ENCODE measurements at regions not wholly inside any gene's neighbourhood (a gene's known extent, or its start where the extent isn't known, plus 50 kb on each side); places are given as distances from the start of the nearest gene placed in this dataset.
A peak's percentile ranks its signal among the peaks of the same experiment; 100 is the strongest.
"Not testable (repeated sequence)": the region's sequence is repeated elsewhere in the genome, so short reads cannot be mapped to it uniquely, and the experiment has no call there.

DNA sequence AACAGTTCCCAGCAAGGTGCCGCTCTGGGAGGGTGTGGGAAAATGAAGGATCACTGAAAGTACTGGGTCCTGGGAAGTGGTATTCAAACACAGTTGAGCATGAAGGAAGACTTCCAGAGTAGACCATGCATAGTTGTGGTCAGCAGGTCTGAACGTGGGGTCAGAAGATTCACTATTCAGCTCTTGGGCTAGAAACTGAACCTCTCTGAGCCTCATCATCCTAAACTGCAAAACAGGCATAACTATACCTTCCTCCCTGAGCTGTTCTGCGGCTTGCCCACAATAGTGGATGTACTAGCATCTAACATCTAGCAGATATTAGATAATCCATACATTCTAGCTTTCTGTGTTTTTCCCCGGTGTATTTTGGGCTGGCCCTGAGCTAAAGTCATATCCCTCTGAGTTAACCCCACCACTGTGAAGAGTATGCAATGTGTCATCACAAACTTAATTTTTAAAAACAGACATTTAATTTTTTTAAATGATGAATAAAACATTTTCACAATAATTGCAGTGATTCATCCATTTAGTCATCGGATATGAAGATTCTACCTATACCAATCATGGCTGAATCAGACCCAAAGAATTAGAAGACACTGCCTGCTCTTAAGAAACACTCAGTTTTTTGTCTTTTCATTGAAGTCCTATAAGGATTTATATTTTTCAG is 179.1 kb downstream of the BLID start:
- DNase-seq = no peak

DNA sequence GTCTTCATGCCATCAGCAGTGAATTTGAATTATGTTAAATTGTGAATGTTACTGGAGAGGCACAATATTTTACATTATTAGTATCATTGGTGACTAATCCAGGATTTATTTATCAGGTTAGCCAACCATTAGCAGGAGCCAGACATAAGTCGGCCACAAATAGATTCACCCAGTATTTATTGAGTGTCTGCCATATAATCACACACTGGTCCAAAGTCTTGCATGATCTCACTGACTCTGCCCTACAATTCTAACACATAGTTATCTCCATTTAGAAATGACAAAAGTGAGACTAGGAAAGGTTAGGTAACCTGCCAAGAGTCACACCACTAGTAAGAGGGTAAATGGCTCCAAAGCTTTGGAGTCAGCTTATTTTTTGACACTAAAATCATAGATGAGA is 179.6 kb downstream of the BLID start:
- no peak for DNase-seq

DNA sequence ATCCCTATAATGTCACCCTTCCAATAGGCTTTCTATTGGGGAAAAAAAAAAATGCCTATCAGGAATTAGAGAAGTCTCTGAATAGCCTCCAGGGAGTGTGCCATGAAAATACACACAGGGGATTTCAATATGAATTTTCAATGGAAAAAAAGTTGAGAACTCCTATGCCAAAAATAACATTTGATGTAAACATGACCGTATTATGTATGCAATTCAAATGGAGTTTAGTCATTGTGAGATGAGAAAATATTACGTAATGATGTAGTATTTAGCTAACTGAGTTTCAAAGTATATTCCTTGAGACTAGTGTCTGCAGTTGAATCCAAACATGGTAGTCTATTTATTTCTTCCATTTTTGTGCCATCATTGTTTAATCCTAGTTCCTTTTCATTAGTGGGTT is 182.3 kb downstream of the BLID start:
- DNase-seq = peak; percentile 25

DNA sequence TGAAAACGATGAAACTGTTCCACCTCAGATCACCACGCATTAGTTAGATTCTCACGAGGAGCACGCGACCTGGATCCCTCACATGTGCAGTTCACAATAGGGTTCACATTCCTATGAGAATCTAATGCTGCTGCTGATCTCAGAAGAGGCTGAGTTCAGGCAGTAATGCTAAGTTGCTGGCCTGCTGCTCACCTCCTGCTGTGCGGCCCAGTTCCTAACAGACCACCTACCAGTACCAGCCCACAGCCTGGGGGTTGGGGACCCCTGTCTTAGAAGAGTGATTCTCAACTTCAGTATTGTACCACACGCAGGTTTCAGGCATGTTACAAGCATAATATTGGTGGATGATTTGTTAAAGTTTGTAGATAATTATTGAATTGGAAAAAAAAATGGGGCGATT is 182.7 kb downstream of the BLID start:
- DNase-seq = no peak

DNA sequence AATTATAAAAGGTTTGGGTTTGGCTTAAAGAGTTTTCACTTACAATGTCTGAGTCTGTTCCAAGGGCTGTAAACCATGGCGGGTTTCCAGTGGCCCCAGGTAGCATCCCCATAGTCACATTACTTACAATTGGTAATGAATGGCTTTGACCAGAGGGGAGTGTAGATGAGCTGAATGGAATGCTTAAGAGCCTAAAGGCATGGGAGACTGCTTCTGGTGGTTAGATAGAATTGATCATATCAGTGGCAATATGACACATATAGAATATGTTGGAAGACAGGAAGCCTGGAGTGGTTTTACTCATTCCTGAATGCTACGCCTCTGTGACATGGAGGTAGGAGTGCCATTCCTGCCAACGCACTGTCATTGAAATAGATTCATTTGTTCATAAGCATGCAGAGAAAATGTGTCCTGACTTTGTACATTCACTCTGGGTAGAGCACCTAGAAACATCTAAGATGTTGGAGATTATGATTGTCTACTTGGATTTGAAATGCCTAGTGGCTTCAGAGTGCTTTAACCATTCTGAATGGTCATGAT is 183.3 kb downstream of the BLID start:
- DNase-seq = no peak

DNA sequence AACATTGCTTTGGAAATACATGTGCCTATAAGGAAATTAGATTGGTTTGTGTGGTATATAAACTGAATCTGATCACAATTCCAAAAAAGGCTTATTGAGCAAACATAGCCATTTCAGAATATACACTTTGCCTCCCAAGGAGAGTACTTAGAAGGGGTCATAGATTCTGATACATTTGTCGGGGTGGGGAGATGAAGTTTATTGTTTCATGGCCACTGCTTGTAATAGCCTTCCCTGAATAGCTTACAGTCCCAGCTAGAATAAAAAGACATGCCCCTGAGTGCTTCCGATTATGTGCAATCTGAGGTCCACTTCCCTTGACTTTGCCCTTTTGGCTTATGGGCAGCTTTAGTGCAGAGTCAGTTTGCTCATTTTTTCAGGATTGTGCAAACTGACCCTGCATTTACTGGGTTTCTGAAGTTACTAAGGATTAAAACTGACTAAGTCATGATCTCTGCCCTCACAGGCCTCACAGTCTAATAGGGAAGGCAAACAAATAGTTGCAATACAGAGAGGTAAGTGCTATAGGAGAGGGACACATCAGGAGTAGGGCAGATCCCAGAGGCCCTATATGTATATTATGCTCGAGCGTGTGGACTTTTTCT is 184.2 kb downstream of the BLID start:
- DNase-seq = peak; percentile 43

DNA sequence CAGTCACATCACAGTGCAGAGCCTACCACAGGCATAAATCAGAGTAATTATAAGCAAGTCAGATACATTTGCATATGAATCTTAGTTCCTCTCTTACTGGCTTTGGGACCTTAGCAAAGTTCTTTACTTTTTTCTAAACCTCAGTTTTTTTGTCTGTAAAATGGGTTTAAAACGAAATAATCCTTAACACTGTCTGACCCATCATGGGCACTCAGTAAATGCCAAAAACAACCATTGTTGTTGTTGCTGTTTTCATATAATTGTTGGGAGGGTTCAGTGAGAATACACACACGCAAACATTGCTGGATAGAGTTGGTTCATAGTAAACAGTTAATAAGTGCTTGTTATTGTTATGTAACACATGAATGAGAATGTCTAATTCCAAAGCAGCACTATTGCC is 184.9 kb downstream of the BLID start:
- no peak for DNase-seq

DNA sequence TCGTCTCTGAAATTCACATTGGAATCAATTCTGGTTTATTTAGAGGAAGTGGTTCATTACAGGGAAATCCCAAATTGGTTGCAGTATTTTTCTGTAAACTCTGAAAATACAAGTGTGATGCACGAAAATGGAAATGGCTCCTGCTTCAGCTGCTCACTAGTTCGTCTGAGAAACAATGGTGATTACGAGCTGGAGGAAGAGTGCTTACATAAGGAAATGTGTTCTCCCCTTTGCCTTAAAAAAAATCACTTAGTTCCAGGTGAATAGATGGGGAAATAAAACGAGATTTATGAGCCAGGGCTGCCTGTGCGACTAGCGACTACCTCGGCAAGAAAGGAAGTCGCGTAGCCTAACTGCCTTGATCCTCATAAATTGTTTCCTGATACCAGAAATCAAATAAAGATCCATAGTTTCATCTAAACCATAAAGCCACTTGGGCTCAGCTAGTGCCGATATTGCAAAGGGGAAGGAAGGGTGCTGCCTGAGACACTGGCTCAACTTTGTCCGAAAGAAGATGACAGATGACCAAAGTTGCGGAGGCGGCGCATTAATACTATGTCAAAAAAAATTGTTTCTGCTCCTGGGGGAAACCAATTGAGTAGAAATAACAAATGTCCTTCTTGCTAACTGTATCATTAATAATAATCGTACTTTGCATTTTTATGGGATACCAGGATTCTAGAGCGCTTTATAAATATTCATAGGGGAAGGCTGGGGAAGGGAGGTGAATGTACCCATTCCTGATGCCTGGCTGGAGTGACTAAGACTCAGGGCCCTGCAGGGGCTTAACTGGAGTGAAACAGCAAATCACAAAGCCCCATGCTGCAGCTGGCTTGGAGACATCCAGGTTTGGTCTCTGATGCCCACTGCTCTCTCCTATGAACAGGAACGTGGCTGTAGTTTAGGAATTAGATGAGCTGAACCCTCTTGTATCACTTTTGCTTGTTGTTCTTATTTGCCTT is 185.7 kb downstream of the BLID start:
- DNase-seq = peak; percentile 75

DNA sequence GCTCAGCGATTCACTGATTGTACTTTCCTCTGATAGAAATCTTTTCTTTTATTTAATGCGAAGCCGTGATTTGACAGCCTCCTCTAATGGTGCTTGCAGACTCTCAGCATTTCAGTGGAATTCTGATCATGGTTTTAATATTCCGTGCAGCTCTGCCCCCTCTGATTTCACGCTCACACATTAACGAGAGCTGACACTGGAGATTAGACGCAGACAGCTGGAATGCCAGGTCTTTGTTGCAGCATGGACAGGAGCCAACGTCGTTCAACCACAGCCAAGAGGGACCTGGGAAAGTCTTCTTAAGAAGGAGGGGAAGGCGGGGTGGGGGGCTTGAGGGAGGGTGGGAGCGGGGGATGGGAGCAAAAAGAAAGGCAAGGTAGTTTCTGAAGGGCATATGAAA is 186.4 kb downstream of the BLID start:
- no peak for DNase-seq

DNA sequence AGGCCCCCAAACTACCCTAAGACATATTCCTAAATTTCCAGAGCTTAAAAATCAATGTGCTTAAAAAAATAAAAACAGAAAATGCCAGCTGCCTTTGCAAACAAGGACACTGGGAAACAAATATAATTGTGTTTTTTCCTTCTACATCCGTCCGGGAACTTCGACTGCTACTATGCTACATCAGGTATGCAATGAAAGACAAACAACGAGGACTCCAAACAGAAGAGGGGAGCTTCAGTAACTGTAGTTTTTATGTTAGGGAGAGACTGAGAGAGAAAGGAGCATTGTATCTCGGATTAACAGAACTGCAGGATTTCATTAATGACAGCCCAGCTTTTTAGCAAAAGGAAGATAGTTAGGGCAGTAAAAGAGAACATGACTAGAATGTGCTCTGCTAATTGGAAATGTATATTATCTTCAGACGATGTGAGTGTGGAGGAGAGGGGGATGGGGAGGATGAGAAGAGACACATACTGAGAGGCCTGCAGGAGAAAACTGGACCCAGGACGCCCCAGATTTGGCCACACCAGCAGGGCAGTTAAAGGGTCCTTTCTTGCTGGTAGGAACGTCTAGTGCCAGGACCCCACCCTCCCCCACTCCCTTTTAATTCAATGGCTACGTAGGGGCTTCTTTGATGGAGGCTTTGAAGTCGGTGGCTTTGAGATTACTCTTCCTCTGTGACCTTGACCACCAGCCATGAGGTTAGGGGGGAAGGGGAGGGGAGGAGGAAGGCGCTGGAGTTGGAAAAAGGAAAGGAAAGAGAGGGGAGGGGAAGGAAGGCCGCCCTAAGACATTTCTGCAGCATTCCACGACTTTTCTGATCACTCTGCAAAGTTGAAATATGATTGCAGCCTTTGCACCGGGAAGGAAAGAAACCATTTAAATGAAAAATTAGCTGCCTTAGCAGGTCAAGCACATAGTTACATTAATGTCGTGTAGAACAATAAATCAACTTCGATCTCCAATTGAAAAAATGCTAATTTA is 187.1 kb downstream of the BLID start:
- DNase-seq = no peak

DNA sequence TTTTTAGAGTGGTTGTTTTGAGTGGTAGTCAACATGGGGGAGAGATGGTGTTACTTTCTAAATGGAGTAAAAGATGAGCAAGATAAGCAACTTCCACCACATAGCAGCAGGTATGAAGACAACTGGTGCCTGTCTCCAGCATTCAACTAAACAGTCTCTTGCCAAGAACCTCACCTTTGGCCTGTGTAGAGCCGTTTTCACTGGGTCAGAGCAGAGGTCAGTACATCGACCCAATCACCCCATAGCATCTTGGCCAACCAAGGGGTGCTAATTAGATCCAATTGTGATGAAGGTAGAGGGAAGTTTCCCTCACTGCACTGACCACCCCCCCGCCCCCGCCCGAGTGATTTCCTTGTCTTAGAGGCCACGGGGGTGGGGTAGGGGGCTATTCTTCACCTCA is 188.2 kb downstream of the BLID start:
- DNase-seq = no peak

DNA sequence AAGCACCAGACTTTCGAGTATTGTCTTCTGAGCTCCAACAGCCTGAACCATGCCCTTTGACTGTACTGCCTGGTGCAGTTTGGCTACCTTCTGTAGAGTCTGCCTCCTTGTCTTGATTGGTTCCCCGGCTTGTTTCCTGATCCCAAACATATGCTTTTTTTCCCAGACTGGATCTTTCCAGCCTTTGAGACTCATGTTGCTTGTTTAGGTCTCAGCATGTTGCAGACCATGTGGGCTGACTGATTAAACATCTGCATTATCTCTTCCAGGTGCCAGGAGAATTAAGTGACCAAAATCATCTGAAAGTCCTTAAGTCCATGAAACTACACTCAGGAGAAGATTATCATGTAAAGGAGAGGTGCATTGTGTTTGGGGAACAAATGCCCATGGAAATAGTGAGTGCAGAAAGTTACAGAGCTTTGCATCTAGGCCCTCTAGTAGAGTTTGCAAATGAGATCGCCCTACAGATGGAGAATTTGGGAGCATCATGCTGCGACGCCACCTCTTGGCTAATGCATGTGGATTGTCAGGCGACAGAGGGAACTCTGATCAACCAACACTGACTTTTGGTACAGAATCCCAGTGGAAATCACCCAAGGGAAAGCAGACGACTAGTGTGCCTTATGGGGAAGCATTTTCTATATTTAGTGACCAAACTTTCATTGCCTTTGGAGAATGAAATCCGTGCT is 188.8 kb downstream of the BLID start:
- no peak for DNase-seq

DNA sequence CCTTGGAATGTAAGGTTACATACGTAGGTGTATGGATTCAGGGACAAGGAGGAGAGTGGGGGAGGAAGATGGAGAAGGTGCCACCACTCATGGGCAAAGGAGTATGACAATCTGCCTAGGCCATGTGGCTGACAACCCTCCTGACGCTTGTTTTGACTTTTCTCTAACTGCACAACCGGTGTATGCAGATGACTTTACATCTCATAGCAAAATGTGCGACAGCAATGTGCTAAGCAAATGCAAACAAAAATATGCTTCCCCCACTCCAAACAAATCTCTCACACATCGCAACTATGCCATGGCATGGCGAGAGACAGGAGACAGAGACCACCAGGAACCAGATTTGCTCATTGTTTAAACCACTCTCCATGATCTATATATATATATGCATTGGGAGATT is 191.8 kb downstream of the BLID start:
- DNase-seq = no peak

DNA sequence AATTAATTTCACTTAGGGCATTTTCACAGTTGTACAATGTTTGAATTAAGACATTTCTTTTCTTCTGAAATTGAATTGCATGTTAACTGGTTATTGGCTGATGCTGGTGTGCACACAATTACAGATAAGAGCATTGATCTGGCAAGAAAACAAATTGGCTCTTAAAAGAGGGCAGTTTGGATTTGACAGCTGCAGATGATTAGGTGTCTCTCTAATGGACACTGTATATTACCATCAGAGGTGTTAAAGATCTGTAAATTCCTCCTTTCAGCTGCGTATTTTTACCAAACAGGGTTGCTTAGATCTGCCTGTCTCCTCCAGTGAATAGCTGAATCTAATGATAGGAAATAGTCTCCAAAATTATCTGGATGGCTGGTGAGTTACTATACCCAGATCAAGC is 198.5 kb downstream of the BLID start:
- no peak for DNase-seq

DNA sequence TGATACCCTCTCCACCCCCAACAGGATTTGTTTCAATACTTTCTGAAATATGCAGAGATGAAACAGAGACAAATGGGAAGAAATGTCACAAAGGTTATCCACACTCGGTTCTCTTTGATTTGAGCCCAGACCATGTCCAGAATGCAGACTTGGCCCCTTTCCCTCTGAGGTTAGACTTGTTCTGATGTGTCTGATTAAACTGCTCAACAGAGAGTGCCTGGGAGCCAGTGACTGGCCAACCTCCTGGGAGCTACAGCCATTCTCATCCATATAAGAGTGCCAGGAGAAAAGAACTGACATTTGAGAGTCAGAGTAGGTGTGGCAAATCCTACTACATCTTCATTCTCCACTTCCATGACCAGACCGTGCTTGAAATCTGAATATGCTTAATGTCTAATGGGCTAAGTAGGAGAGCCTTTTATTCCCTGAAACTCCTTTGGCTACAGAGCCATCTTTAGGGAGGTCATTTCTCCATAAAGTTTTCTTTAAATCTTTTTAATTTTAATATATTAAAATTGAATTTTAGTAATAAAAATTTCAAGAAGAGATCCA is 201.4 kb downstream of the BLID start:
- DNase-seq = no peak

DNA sequence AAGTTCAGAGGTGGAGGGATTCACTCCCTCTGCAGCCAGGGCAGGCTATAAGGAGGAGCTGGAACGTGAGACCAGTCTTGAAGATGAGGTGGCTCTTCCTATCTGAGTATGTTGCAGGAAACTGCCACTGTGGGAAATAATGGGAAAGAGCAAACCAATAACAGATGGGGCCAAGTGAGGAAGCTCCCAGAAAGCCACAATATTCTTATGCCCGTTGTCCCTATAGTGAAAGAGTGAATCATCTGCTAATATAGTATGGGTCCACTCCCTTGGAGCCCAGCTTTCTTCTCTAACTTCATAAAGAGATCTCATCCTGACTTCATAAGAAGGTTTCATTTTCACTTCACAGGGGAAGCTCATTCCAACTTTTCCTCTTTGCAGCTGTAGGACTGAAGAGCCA is 206.4 kb downstream of the BLID start:
- peak; percentile 60 for DNase-seq

DNA sequence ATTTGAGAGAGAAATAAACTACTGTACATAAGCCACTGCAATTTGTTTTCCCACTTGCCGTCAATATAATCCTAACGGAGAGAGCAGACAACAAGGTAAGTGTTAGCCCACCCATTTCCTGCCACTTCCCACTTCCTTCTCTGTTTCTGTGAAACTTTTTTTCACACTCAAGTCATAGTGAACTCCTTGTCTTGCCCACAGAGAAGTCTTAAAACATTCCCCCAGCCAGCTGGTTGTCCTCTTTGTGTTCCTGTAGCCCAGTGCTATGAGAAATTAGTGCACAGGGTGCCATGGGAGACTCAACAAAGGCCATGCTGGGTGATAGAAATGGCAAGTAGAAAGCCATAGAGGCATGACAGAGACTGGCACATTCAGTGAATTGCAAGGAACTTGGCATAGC is 208.6 kb downstream of the BLID start:
- DNase-seq = no peak

DNA sequence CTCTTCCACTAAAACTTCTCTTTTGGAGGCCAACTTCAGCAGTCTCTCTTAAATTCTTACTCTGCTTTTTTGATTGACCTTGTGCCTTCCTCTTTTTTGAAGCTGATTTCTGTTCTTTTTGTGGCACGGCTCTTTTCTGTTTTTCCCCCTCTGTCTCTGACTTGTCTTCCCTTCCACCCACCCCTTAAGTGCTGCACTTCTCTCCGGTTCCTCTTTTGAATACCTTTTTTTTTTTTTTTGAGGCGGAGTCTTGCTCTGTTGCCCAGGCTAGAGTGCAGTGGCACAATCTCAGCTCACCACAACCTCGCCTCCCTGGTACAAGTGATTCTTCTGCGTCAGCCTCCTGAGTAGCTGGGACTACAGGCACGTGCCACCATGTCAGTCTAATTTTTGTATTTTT is 211.9 kb downstream of the BLID start:
- peak; percentile 72 for DNase-seq

DNA sequence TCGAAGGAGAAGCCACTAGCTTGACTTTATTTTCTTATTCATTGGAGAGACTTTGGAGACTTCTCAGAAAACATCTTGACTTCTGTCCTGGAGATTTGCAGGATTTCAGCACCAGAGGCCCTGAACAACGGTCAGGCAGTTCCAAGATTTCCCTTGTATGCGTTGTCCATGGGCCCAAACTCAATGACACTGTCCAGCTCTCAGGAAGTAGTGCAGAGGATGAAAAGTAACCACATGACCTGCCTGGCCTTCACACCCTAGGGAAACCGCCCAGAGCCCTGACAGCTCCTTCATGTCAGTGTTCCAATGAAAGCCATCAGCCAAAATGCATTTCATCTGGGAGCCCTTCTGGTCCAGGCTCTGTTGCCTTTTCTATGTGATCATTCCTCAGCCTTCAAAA is 214.1 kb downstream of the BLID start:
- DNase-seq = no peak

DNA sequence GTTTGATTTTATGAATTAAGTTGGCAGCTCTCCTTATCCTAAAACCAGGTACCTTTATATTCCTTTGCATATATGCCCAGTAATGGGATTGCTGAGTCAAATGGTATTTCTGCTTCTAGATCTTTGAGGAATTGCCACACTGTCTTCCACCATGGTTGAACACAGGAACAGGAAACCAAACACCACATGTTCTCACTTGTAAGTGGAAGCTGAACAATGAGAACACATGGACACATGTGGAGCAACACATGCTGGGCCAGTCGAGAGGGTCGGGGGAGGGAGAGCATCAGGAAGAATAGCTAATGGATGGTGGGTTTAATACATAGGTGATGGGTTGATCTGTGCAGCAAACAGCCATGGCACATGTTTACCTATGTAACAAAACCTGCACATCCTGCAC is 214.6 kb downstream of the BLID start:
- DNase-seq = not testable (repeated sequence)

DNA sequence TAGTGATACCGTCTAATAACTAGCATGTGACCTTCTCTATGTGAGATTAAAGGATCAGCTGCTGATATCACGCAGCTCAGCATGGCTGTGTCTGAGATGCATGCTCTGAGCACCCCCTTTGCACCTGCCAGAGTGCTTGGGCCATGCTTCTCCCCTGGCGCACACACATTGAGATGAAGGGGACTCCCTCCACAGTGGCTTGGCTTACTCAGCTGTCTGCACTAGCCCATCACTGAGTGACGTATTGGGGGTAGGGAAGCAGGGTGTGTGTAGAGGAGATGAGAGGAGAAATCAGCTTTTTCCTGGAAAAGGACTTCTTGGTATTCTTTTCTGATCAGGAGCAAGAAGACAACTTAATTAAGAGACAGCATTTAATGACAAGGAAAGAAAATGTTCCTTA is 216.5 kb downstream of the BLID start:
- DNase-seq = no peak

DNA sequence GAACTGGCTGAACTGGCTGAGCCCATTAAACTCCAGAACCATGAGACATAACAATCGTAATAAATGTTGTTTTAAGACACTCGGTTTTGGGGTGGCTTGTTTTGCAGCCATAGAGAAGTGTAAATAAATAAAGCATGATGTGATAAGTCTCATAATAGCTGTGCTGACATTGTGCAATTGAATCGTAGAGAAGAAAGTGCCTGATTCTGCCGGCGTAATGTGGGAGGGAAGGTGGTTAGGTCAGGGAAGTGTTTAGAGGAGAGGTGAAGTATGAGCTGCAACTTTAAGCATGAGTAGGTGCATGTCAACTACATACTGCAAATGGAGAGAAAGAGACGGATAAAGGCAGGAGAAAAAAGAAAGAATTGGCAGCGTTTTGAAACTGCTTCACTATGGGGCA is 217.1 kb downstream of the BLID start:
- no peak for DNase-seq

Measured in suppressor macrophage treated with lipopolysaccharide for 4 hours (primary cell).